Retina (tissue), 1 donor: ENCODE measurements at regions not wholly inside any gene's neighbourhood (a gene's known extent, or its start where the extent isn't known, plus 50 kb on each side); places are given as distances from the start of the nearest gene placed in this dataset.
"Not testable (repeated sequence)": the region's sequence is repeated elsewhere in the genome, so short reads cannot be mapped to it uniquely, and the experiment has no call there.

Experiments
- DNase-seq: peaks from one replicate; pipeline ENCODE4 v3.0.0-alpha.2; 2016

GRCh38 chr7:53087274-53087673 lies 51.8 kb downstream of the POM121L12 start:
- DNase-seq = no peak

GRCh38 chr7:53094191-53094590 lies 58.8 kb downstream of the POM121L12 start:
- no peak for DNase-seq

- no peak for DNase-seq
These were observed 59.4 kb downstream of the POM121L12 start for GRCh38 chr7:53094827-53095226.

GRCh38 chr7:53095731-53096501 lies 60.5 kb downstream of the POM121L12 start:
- DNase-seq = no peak

- DNase-seq = no peak
These were observed 64.7 kb downstream of the POM121L12 start for GRCh38 chr7:53100091-53100490.

GRCh38 chr7:53101026-53101425 lies 65.6 kb downstream of the POM121L12 start:
- no peak for DNase-seq

GRCh38 chr7:53110425-53110824 lies 75.0 kb downstream of the POM121L12 start:
- DNase-seq = no peak

GRCh38 chr7:53111031-53111430 lies 75.6 kb downstream of the POM121L12 start:
- DNase-seq = no peak

- no peak for DNase-seq
These were observed 78.0 kb downstream of the POM121L12 start for GRCh38 chr7:53113424-53113823.

- no peak for DNase-seq
These were observed 84.1 kb downstream of the POM121L12 start for GRCh38 chr7:53119514-53119941.

- no peak for DNase-seq
These were observed 85.9 kb downstream of the POM121L12 start for GRCh38 chr7:53121374-53121773.

- no peak for DNase-seq
These were observed 96.3 kb downstream of the POM121L12 start for GRCh38 chr7:53131697-53132096.

GRCh38 chr7:53151496-53151895 lies 116.1 kb downstream of the POM121L12 start:
- DNase-seq = no peak

- DNase-seq = not testable (repeated sequence)
These were observed 151.8 kb downstream of the POM121L12 start for GRCh38 chr7:53187184-53187583.

- DNase-seq = no peak
These were observed 155.8 kb downstream of the POM121L12 start for GRCh38 chr7:53191191-53191695.

- DNase-seq = no peak
These were observed 156.5 kb downstream of the POM121L12 start for GRCh38 chr7:53191836-53192443.

- DNase-seq = no peak
These were observed 169.6 kb downstream of the POM121L12 start for GRCh38 chr7:53205006-53205405.

- DNase-seq = no peak
These were observed 173.7 kb downstream of the POM121L12 start for GRCh38 chr7:53209129-53209528.

- DNase-seq = no peak
These were observed 179.0 kb downstream of the POM121L12 start for GRCh38 chr7:53214463-53214862.

GRCh38 chr7:53218730-53219504 lies 183.5 kb downstream of the POM121L12 start:
- DNase-seq = peak; percentile 76

- DNase-seq = no peak
These were observed 193.8 kb downstream of the POM121L12 start for GRCh38 chr7:53229202-53229601.

- no peak for DNase-seq
These were observed 202.0 kb downstream of the POM121L12 start for GRCh38 chr7:53237344-53237913.

- DNase-seq = no peak
These were observed 202.7 kb downstream of the POM121L12 start for GRCh38 chr7:53238021-53238605.
